Retina (tissue), 1 donor: ENCODE measurements at regions not wholly inside any gene's neighbourhood (a gene's known extent, or its start where the extent isn't known, plus 50 kb on each side); places are given as distances from the start of the nearest gene placed in this dataset.

Experiments used
- DNase-seq: peaks from one replicate; pipeline ENCODE4 v3.0.0-alpha.2; 2016

GRCh38 chr6:23323897-23324296 lies 754.5 kb downstream of the HDGFL1 start:
- DNase-seq = no peak

GRCh38 chr6:23325065-23325464 lies 755.7 kb downstream of the HDGFL1 start:
- DNase-seq = no peak

GRCh38 chr6:23327621-23328020 lies 758.3 kb downstream of the HDGFL1 start:
- DNase-seq = no peak

- no peak for DNase-seq
Measured at GRCh38 chr6:23329086-23329485, 759.7 kb downstream of the HDGFL1 start.

- DNase-seq = no peak
Measured at GRCh38 chr6:23330632-23331031, 761.3 kb downstream of the HDGFL1 start.

GRCh38 chr6:23334360-23334759 lies 765.0 kb downstream of the HDGFL1 start:
- no peak for DNase-seq

GRCh38 chr6:23335894-23336293 lies 766.5 kb downstream of the HDGFL1 start:
- DNase-seq = no peak

GRCh38 chr6:23339268-23339667 lies 769.9 kb downstream of the HDGFL1 start:
- no peak for DNase-seq

GRCh38 chr6:23340271-23340670 lies 770.9 kb downstream of the HDGFL1 start:
- DNase-seq = no peak

- no peak for DNase-seq
Measured at GRCh38 chr6:23343610-23344306, 774.4 kb downstream of the HDGFL1 start.

GRCh38 chr6:23348185-23348584 lies 777.8 kb upstream of the NRSN1 start:
- DNase-seq = no peak

GRCh38 chr6:23349521-23350147 lies 776.4 kb upstream of the NRSN1 start:
- no peak for DNase-seq

GRCh38 chr6:23350752-23351453 lies 775.1 kb upstream of the NRSN1 start:
- no peak for DNase-seq

GRCh38 chr6:23354004-23354403 lies 772.0 kb upstream of the NRSN1 start:
- no peak for DNase-seq

GRCh38 chr6:23357185-23357766 lies 768.7 kb upstream of the NRSN1 start:
- DNase-seq = no peak

- no peak for DNase-seq
Measured at GRCh38 chr6:23365732-23366131, 760.3 kb upstream of the NRSN1 start.

- no peak for DNase-seq
Measured at GRCh38 chr6:23367311-23367710, 758.7 kb upstream of the NRSN1 start.

- DNase-seq = no peak
Measured at GRCh38 chr6:23368557-23368956, 757.5 kb upstream of the NRSN1 start.

- DNase-seq = no peak
Measured at GRCh38 chr6:23370051-23370450, 756.0 kb upstream of the NRSN1 start.

- no peak for DNase-seq
Measured at GRCh38 chr6:23371132-23371915, 754.7 kb upstream of the NRSN1 start.

GRCh38 chr6:23377830-23378229 lies 748.2 kb upstream of the NRSN1 start:
- DNase-seq = no peak

GRCh38 chr6:23380465-23380864 lies 745.5 kb upstream of the NRSN1 start:
- DNase-seq = no peak
